Activated naive CD4-positive, alpha-beta T cell treated with anti-CD3 and anti-CD28 coated beads, Interleukin-2, amount 50 U/mL, for 24 hours (primary cell): ENCODE measurements at regions not wholly inside any gene's neighbourhood (a gene's known extent, or its start where the extent isn't known, plus 50 kb on each side); places are given as distances from the start of the nearest gene placed in this dataset.

Source experiments
- H3K27ac Mint-ChIP-seq: one replicate; pipeline ENCODE4 v1.8.0; 2021; ENCODE audit warnings: mild to moderate bottlenecking, mixed read lengths
- H3K27me3 Mint-ChIP-seq: one replicate; pipeline ENCODE4 v1.8.0; 2021; ENCODE audit warnings: mixed read lengths
- H3K36me3 Mint-ChIP-seq: one replicate; pipeline ENCODE4 v1.8.0; 2021; ENCODE audit warnings: mixed read lengths
- H3K4me1 Mint-ChIP-seq: one replicate; pipeline ENCODE4 v1.8.0; 2021; ENCODE audit warnings: mixed read lengths
- H3K4me3 Mint-ChIP-seq: one replicate; pipeline ENCODE4 v1.8.0; 2021; ENCODE audit warnings: mild to moderate bottlenecking, mixed read lengths
- H3K9me3 Mint-ChIP-seq: one replicate; pipeline ENCODE4 v1.8.0; 2021; ENCODE audit warnings: mixed read lengths

DNA sequence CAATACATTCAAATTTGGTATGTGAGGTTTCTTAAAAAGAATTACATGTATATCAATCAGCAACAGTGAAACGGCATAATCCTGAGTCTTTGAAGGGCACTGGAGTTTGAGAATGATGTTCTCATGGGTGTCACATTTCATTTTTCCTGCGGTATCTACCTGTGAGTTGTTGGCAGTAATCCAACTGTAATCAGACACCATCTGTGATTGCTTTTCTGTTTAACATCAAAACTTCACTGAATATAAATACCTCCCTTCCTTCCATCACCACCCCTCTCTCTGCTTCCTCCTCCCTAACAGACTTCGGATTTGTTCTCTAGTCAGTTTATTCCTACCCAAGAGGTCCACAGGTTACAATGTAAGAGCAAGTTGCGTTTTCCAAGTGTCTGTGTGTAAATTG lies 275.2 kb upstream of the PCSK5 start:
- Mint-ChIP-seq H3K27ac (no peak overlapping the region), H3K4me3 (no peak overlapping the region), H3K4me1 (no peaks in the 10 kb centered on the region), H3K36me3 (no peaks in the 10 kb centered on the region), H3K27me3 (peaks cover 15% of the 10 kb centered on the region), H3K9me3 (no peaks in the 10 kb centered on the region)

DNA sequence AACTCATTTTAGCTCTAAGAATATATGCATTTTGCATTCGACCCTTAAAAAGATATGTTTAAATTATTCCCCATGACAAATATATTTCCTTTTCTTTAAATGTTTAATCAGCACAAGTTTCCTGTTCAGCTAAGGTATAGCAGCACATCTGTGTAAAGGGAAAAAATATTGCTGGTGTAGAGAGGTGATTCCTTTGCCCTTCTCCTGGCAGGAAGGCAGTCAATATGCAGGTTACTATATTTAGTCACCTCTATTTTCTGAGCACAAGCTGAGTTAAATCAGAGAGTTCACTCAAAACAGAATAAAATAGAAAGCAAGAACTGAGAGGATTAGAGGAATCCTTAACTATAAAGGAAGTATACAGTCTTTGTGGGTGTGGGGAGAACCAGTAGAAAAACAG lies 274.4 kb upstream of the PCSK5 start:
- no peaks in the 10 kb centered on the region for H3K9me3 Mint-ChIP-seq
- H3K4me3 Mint-ChIP-seq: no peak overlapping the region
- no peak overlapping the region for H3K27ac Mint-ChIP-seq
- peaks cover 14% of the 10 kb centered on the region for H3K27me3 Mint-ChIP-seq
- H3K4me1 Mint-ChIP-seq: no peaks in the 10 kb centered on the region
- H3K36me3 Mint-ChIP-seq: no peaks in the 10 kb centered on the region

DNA sequence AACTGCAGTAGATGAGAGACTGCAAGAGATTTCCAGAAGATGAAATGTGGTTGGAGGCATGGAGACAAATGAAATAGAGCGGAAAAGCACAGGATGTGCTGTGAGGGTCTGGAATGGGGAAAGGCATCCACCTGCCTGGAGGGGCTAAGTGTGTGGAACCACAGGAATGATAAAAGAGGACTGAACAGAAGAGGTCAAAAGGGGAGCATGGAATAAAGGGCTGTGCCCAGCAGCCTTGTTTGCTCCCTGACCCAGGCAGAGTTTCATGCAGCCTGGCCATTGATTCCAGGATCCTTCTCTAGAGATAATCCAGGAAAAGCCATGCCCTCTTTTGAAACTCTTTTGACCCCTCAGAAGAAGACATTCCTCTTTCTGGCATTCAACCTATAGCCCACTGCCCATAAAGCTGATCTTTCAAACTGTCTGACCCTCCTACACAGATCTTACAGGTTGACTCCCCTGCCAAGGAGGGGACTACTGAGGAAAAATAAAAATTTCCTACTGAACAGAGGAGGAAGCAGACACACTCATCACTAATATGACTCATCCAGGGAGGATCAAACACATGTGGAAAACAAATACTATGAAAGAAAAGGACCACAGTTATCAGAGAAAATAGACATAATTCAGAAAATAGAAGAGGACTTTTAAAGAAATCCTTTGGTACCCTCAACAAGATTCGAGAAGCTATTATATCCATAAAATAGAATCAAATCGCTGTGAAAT lies 273.5 kb upstream of the PCSK5 start:
- Mint-ChIP-seq H3K4me3 (no peak overlapping the region), H3K27me3 (peaks cover 13% of the 10 kb centered on the region), H3K27ac (no peak overlapping the region), H3K9me3 (no peaks in the 10 kb centered on the region), H3K36me3 (no peaks in the 10 kb centered on the region), H3K4me1 (no peaks in the 10 kb centered on the region)

DNA sequence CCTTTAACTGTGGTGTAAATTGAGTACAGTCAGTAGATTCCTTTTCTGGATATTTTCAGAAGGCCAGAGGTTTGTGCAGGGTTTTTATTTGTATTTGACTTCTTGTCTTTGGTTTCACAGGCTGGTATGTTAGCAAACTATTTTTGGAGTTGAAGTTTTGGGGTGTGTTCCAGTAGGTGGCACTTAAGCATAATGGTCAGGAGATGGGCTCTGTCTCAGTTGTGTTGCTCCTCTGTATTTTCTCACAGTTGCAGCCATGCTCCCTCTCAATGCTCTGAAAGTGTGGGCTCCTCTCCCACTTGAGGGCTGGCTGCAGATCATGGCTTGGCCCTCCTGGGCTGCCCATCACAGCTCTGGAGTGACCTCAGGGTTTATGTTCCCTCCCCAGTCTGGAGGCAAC lies 267.0 kb upstream of the PCSK5 start:
- H3K9me3 Mint-ChIP-seq: no peaks in the 10 kb centered on the region

DNA sequence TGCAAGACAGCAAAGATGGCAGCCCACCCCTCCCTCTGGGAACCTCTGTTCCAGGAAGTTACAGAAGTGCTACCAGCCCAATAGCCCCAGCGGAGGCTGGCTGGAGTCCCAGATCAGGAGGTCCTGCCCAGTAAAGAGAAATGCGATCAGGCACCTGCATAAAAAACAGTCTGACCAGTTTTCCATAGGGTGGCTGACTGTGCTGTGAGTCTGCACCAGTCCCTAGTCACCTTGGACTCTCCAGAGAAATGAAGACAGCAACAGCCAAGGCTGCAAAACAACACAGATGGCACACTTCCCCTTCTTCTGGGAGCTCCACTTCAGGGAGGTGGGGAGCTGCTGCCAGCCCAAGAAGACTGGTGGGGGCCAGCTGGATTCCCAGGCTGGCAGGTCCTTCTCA lies 265.5 kb upstream of the PCSK5 start:
- no peaks in the 10 kb centered on the region for H3K9me3 Mint-ChIP-seq
- H3K27me3 Mint-ChIP-seq: peaks cover 26% of the 10 kb centered on the region
- no peaks in the 10 kb centered on the region for H3K36me3 Mint-ChIP-seq

More for the DNA sequence above, 267.0 kb upstream of the PCSK5 start:
- Mint-ChIP-seq H3K27ac (no peak overlapping the region), H3K4me1 (no peaks in the 10 kb centered on the region), H3K36me3 (no peaks in the 10 kb centered on the region), H3K4me3 (no peak overlapping the region), H3K27me3 (peaks cover 26% of the 10 kb centered on the region)

GRCh38 chr9:75626860-75627259 lies 263.6 kb upstream of the PCSK5 start:
- Mint-ChIP-seq H3K27me3 (peaks cover 18% of the 10 kb centered on the region), H3K9me3 (no peaks in the 10 kb centered on the region)

More for the DNA sequence above, 265.5 kb upstream of the PCSK5 start:
- Mint-ChIP-seq H3K4me3 (no peak overlapping the region), H3K4me1 (no peaks in the 10 kb centered on the region), H3K27ac (no peak overlapping the region)

GRCh38 chr9:75628952-75629351 lies 261.5 kb upstream of the PCSK5 start:
- Mint-ChIP-seq H3K9me3 (no peaks in the 10 kb centered on the region), H3K4me3 (no peak overlapping the region), H3K36me3 (no peaks in the 10 kb centered on the region), H3K27ac (no peak overlapping the region), H3K27me3 (peaks cover 3% of the 10 kb centered on the region), H3K4me1 (no peaks in the 10 kb centered on the region)

More at GRCh38 chr9:75626860-75627259, 263.6 kb upstream of the PCSK5 start:
- no peaks in the 10 kb centered on the region for H3K36me3 Mint-ChIP-seq
- H3K27ac Mint-ChIP-seq: no peak overlapping the region
- no peaks in the 10 kb centered on the region for H3K4me1 Mint-ChIP-seq
- no peak overlapping the region for H3K4me3 Mint-ChIP-seq

DNA sequence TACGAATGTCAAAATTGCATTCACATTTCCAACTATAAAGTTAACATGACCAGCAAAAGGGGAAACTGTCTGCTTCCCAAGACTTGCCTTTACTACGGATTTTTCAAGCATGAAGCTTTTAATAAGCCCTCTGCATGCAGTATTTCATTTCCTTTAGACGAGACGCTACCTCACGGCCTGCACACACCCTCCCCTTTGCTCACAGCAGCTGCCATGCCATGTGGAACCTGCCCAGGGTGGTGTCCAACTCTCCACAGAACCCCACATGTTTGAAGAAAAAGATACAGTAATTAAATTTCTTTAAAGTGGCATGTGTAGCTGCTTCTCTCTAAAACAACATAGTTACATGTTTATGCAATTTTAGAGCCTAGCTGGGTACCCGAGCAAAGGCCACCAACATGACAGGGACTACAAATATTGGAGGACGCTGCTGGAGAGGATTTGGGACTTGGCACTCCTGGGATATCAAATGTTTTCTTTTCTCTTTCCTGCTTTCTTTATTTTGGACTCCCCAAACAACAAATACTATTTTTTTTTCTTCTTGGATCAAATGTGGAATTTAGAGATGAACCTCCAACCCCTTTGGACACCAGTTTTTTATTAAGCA lies 256.9 kb upstream of the PCSK5 start:
- H3K4me3 Mint-ChIP-seq: no peak overlapping the region
- no peaks in the 10 kb centered on the region for H3K9me3 Mint-ChIP-seq
- no peaks in the 10 kb centered on the region for H3K36me3 Mint-ChIP-seq
- H3K27me3 Mint-ChIP-seq: no peaks in the 10 kb centered on the region
- H3K27ac Mint-ChIP-seq: no peak overlapping the region
- H3K4me1 Mint-ChIP-seq: no peaks in the 10 kb centered on the region

GRCh38 chr9:75636427-75637045 lies 253.9 kb upstream of the PCSK5 start:
- H3K27me3 Mint-ChIP-seq: peaks cover 2% of the 10 kb centered on the region
- H3K4me3 Mint-ChIP-seq: no peak overlapping the region
- H3K4me1 Mint-ChIP-seq: no peaks in the 10 kb centered on the region
- no peaks in the 10 kb centered on the region for H3K36me3 Mint-ChIP-seq
- H3K9me3 Mint-ChIP-seq: no peaks in the 10 kb centered on the region
- no peak overlapping the region for H3K27ac Mint-ChIP-seq

DNA sequence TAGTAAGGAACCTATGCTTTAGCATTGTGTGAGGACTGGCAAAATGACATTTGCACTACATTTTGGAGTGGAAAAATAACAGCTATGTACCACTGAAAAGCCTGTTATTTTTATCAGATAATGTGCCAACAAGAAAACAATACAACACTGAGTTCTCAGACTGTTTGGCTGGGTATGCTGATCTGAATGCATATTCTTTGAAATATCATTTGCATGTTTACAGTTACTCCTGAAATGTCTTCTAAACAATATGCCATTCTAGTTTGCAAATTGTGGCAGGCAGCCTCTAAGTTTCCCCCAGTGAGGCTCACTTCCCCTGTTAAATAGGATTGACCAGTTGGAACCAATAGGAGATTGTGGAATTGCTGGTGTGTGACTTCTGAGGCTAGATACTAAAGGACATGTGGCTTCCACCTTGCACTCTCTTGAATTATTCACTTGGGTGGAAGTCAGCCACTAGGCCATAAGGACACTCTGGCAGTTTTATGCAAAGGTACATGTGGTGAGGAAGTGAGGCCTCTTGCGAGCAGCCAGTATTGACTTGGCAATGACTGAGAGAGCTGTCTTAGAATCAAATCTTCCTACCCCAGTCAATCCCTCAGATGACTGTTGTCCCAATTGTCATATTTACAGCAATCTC lies 250.4 kb upstream of the PCSK5 start:
- Mint-ChIP-seq H3K27me3 (peaks cover 5% of the 10 kb centered on the region), H3K4me1 (no peaks in the 10 kb centered on the region), H3K27ac (no peak overlapping the region), H3K36me3 (no peaks in the 10 kb centered on the region), H3K9me3 (no peaks in the 10 kb centered on the region), H3K4me3 (no peak overlapping the region)

DNA sequence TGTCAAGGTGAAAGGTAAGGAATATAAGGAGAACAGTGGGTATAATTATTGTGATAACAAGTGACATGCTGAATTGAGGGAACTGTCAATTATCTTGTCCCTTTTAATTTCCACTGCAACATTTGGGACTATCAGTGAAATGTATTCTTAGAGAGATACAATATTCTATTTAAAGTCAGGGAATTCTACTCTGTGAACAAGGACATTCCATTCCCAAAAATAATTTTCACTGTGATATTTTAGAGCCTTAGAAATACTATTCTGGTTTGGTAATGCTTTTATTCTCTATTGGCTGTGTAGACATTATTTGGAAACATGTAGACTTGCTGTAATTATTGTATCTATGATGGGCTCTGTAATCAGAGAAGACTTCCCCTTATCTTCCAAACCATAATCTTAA lies 248.0 kb upstream of the PCSK5 start:
- peaks cover 5% of the 10 kb centered on the region for H3K27me3 Mint-ChIP-seq
- H3K36me3 Mint-ChIP-seq: no peaks in the 10 kb centered on the region
- no peaks in the 10 kb centered on the region for H3K9me3 Mint-ChIP-seq
- no peaks in the 10 kb centered on the region for H3K4me1 Mint-ChIP-seq
- no peak overlapping the region for H3K27ac Mint-ChIP-seq
- H3K4me3 Mint-ChIP-seq: no peak overlapping the region

GRCh38 chr9:75644649-75645048 lies 245.8 kb upstream of the PCSK5 start:
- Mint-ChIP-seq H3K36me3 (no peaks in the 10 kb centered on the region), H3K27ac (no peak overlapping the region)

DNA sequence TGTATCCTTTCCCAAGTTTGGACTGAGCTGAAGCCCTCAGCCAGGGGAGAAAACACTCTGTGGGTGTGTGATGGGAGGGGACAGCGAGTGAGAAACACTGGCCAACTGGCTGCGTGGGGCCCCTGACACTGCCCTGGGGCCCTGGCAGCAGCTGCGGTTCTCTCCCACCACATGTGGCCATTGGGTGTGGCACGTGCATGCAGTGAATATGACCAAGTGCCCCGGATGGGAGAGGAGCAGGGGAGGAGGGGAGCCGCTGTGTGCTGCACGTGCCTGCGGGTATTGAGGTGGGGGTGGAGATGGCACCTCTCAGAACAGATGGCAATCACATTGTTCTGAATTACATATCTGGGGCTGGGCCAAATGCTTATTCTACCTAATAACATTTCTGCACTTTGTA lies 242.4 kb upstream of the PCSK5 start:
- Mint-ChIP-seq H3K9me3 (no peaks in the 10 kb centered on the region), H3K4me1 (no peaks in the 10 kb centered on the region), H3K4me3 (no peak overlapping the region), H3K27ac (no peak overlapping the region), H3K27me3 (peaks cover 13% of the 10 kb centered on the region), H3K36me3 (no peaks in the 10 kb centered on the region)

More at GRCh38 chr9:75644649-75645048, 245.8 kb upstream of the PCSK5 start:
- no peak overlapping the region for H3K4me3 Mint-ChIP-seq
- peaks cover 7% of the 10 kb centered on the region for H3K27me3 Mint-ChIP-seq
- no peaks in the 10 kb centered on the region for H3K9me3 Mint-ChIP-seq
- H3K4me1 Mint-ChIP-seq: no peaks in the 10 kb centered on the region

- H3K27me3 Mint-ChIP-seq: peaks cover 16% of the 10 kb centered on the region
- no peaks in the 10 kb centered on the region for H3K9me3 Mint-ChIP-seq
- H3K4me3 Mint-ChIP-seq: no peak overlapping the region
- H3K36me3 Mint-ChIP-seq: no peaks in the 10 kb centered on the region
- H3K27ac Mint-ChIP-seq: no peak overlapping the region
- H3K4me1 Mint-ChIP-seq: no peaks in the 10 kb centered on the region
Observed at GRCh38 chr9:75649060-75649459, 241.4 kb upstream of the PCSK5 start.

- no peaks in the 10 kb centered on the region for H3K4me1 Mint-ChIP-seq
- H3K4me3 Mint-ChIP-seq: no peak overlapping the region
- H3K9me3 Mint-ChIP-seq: no peaks in the 10 kb centered on the region
- H3K27ac Mint-ChIP-seq: no peak overlapping the region
- H3K36me3 Mint-ChIP-seq: no peaks in the 10 kb centered on the region
- peaks cover 16% of the 10 kb centered on the region for H3K27me3 Mint-ChIP-seq
Observed at GRCh38 chr9:75651709-75652108, 238.8 kb upstream of the PCSK5 start.

- H3K27ac Mint-ChIP-seq: no peak overlapping the region
- no peaks in the 10 kb centered on the region for H3K9me3 Mint-ChIP-seq
- no peak overlapping the region for H3K4me3 Mint-ChIP-seq
- no peaks in the 10 kb centered on the region for H3K36me3 Mint-ChIP-seq
- no peaks in the 10 kb centered on the region for H3K4me1 Mint-ChIP-seq
- peaks cover 16% of the 10 kb centered on the region for H3K27me3 Mint-ChIP-seq
Observed at GRCh38 chr9:75653335-75653734, 237.1 kb upstream of the PCSK5 start.
